GM19463 (cell line): ENCODE measurements at regions not wholly inside any gene's neighbourhood (a gene's known extent, or its start where the extent isn't known, plus 50 kb on each side); places are given as distances from the start of the nearest gene placed in this dataset.

Source experiments
- ATAC-seq: cut with Tn5 transposase; IDR thresholded peaks from one replicate; pipeline ENCODE4 v1.9.1; 2021; ENCODE audit warnings: mild to moderate bottlenecking, moderate library complexity; ENCODE audit not compliant: unreplicated experiment

DNA sequence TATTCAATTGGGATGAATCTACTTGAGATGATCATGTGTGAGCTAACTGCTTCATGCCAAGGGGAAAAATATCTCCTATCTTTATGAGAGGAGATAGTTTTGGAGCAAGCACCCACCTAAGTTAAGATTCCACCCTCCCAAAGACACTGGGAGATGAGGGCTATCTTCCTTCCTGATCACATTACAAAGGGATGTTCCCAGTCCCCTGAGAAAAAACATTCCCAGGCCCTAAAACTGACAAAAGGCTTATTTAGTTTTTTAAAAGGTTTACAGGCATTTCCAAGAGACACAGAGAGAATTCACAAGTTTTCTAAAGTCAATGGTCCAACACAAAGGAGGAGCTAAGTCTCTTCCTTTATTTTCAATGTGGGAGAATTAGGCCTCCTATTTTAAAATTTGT, 401.5 kb downstream of the FBXO15 start:
- ATAC-seq, result no peak

DNA sequence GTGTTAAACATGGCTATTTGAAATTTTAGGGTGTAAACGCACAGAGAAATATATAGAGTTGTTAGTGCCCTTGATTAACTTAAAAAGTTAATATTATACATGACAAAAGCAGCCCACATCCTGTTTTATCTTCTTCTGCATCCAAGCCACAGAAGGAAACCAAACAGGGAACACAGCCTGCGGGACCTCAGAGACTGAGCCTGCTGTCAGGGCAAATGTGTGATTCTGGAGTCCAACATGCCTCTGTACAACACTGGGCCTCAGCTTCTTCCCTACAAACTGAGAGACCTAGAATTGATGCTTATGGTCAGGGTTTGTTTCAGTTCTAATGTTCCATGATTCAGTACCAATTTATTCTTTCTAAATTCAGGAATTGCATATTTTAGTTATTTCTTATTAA, 404.7 kb downstream of the FBXO15 start:
- ATAC-seq, result no peak

DNA sequence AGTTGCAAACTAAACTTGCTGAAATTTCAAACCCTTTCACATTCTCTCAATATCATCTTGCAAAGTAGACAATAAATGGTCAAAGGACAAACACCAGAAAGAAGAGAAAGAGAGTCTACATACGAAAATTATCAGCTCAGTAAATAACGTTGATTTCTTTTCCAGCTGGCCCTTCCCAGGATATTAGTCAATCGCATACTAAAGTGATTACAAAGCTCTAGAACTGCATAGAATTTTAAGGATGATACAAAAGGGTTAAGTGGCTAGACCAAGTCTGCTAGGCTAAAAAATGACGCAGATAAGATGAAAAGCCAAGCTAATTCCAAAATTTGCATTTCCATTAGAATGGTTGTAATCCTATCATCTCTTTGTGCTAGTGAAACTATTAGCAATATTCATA, 405.7 kb downstream of the FBXO15 start:
- no peak for ATAC-seq

DNA sequence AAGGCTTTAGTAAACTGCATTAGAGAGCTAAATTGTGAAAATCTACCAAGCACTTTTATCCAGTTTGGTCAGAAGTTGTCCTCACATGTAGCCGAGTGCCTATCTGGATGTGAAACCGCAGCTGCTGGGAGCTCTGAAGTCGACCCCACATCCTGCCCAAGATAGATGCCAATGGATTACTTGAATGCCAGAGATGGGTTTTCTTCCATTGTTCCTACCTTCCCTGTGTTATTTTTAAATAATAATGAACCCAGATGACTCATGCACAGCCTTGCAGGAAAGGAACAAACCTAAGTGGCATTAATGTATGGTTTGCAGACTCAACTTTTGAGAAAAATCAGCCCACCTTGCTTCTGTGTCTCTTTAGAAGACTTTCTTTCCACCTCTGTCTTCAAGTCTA, 408.5 kb downstream of the FBXO15 start:
- no peak for ATAC-seq

DNA sequence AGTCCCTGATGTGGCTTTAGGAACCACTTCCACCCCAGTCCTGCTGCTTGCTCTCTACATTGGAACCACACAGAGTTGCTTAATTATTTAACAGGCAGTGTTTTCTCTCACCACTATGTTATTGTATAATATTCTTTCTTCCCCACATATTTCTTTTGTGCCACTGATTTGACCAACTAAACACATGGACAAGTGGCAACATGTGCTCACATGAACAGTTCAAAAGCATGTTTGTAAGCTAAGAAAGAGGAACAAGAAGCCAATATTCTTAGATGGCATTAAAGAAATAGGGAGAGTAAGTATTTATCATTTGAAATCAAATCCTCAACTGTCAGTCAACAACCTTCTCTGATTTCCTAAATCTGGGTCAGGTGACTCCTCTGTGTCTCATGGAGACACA, 409.6 kb downstream of the FBXO15 start:
- no peak for ATAC-seq

DNA sequence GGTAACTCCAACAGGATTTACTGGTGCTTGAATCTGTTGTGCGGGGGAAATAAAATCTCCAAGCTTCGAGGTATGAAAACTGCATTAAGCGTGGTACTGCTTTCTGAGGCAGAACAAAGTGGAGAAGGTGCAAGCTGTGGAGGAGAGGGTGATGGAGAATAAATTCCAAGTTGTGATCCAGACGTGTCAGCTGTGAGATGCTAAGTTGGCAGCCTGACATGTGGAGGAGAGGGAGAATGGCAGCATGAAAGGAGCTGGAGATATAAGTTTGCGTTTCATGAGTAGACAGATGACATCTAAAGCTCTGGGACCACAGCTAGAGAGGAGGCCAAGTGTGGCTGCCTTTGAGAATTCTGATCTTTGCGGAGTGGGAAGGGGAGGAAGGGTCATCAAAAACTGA, 411.8 kb downstream of the FBXO15 start:
- ATAC-seq, result no peak

DNA sequence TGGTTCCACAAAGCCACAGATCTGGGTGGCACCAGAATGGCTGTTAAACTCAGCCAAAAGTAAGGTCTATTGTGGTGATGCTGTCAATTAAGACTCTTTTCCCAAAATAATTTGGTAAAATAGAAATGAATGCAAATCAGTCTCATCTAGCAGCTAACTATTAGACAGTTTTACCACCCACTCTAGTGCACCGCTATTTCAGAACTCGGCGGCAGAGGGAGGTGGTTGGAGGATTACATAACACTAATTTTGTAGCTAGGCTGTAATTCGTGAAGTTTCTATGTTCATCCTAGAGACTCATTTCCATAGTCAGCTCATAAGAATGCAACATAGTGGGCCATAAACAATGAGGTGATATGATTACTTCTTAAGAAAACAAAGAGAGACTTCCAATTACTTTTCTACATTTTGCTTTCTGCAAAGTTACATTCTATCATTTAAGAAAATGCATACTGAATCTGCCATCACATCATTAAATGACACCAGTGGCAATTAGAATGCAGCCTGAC, 413.8 kb downstream of the FBXO15 start:
- no peak for ATAC-seq

DNA sequence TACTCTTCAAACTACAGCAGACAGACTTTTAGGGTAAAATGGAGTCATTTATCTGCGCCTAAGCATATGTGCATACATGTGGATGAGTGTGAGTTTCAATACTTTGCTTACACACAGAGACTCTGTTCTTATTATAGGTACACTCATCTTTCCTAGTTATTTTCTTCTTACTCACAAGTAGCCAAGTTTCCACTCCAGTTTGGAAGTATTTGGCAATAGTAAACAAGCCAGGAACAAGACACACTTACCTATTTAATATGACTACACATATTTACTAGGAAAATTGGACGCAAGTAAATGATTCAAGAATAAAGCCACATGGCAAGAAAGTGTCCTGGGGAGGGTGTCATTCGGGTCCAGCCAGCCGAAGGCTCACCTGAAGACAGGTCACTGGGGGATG, 414.3 kb downstream of the FBXO15 start:
- no peak for ATAC-seq

DNA sequence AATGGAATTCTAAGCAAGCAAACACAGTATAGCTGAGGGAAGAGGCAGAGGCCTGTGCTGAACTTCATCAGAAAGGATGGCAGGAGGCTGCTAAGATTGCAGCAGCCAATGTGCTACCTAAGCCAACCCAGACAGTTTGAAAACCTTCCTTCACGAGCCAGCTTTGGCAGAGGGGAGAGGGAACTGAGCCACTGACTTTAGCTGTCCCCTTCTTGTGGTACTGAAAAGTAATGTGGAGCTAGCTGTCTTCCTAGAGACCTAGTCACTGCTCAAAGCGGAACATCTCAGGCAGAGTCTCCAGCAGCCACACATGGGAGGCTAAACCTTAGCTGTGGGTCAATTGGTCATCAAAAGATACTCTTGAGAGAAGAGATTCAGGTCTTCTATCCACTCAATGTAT, 419.0 kb downstream of the FBXO15 start:
- no peak for ATAC-seq

GRCh38 chr18:73724958-73725357, 422.7 kb downstream of the FBXO15 start:
- ATAC-seq, result no peak

GRCh38 chr18:73719611-73720010, 428.0 kb downstream of the FBXO15 start:
- no peak for ATAC-seq

DNA sequence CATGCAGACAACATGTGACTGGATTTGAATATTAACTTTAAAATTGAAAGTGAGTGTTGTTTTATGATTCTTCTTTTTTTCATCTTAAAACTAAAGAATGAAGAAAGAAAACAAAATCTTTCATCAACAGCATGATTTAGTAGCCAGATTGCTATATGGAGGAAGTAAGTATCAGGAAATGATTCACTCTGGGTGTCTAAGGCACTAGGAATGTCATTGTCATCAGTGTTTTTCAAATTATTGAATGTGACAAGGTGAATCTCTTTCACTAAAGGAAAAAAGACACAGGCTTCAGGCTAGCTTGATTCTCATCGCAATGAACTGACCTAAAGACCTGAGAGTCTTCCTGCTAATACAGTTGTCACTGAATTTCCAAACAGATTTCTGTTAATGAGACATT, 430.1 kb downstream of the FBXO15 start:
- no peak for ATAC-seq

DNA sequence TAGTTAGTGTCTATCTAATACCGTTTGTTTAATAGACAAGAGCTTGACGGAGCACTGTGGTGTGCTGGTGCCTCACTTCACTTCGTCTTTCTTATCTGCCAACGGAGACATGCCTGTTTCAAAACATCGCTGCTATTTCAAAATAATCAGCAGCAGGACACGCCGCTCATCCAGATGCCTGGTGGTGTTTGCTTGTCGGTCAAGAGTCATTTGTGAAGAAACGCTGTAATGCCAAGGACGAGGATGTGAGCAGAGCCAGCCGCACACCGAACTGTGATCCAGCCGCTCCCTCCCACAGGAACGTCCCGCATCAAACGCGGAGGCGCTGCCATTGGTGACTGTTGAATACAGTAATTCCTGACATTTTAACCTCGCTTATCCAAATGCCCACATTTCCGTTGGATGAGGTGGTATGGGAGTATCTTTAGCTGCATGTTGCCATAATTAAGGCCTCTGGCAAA, 432.4 kb downstream of the FBXO15 start:
- ATAC-seq, result no peak

DNA sequence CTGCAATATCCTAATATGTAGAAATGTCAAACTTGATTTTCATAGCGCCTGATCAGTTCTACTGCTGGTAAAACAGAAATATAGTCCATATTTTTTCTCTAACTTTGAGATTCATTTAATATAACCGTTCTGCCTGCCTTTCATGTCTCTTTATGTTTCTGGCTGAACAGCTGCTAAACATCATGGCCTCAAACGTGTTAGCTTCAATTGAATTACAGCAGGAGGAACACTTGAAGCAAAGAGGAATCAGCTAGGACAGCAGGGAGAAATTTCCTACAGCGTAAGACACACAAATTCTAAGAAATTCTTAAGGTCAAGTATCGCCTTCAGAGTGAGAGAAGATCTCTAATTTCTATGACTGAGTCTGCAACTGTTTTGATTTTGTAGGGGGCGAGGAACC, 433.2 kb downstream of the FBXO15 start:
- ATAC-seq, result no peak

DNA sequence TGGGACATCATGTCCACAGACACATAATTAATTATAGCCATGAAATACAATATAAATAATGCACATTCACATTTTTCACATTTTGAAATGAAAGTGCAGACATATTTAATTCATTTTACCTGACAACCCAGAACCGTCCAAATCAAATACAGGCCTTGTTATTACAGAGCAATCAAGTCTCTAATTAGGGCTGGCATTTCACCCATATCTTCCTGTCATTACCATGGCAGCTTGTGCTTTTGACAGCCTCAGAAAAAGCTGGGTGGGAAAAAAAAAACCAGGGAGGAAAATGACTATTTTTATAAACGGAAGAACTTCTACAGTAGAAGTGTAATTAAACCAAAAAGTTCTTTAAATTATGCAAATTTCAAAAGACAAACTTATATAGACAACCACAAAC, 436.4 kb downstream of the FBXO15 start:
- no peak for ATAC-seq

- no peak for ATAC-seq
These were observed 439.0 kb downstream of the FBXO15 start for GRCh38 chr18:73708591-73708990.

- no peak for ATAC-seq
These were observed 440.6 kb downstream of the FBXO15 start for GRCh38 chr18:73707035-73707434.

DNA sequence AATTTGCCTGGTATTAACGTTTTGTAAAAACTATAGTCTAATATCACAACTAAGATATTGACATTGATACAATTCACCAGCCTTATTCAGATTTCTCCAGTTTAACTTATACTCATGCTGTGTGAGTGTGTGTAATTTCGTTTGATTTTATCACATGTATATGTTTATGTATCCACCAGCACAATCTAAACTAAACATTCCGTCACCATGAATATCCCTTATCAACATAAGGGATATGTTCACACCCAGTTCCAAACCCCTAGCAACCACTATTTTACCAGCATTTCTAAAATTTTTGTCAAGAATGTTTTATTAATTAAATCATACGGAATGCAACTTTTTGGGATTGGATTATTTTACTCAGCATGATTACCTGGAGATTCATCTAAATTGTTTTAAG, 450.3 kb downstream of the FBXO15 start:
- ATAC-seq, result no peak

DNA sequence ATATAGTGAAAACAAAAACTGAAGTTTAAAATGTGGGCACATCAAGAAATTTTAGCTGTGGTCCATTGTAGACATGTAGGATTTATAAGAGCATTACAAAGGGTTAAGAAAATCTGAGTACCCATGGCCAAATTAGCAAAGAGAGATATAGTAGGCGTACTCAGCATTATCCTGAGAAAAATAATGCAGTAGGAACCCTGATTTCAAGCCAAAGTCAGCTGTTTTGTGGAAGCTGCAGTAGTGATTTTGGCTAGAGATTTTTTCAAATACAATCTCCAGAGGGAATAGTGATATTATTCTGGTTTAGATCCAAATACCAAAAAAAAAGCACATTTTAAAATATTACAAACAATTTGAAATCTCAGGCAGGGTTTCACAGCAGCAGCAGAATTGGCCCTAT, 450.9 kb downstream of the FBXO15 start:
- no peak for ATAC-seq

DNA sequence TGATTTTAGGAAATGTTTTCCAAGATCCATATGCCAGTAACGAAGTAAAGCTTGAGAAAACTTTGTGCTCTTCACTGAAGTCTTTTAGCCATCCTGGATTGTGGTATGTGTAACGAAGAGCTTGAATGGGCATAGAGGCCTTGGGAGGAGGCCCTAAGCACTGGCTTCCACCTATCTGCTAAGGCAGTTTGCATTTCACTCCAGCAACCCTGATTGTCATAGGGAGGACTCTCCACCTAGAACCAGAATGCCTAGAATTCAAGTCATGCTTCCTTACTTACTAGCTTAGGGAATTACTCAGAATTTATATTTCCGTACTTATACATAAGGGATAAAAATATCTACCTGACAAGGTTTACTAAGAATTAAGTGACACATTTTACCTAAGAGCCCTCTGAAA, 451.5 kb downstream of the FBXO15 start:
- no peak for ATAC-seq

- no peak for ATAC-seq
These were observed 454.5 kb downstream of the FBXO15 start for GRCh38 chr18:73693091-73693490.

GRCh38 chr18:73691624-73692023, 456.0 kb downstream of the FBXO15 start:
- no peak for ATAC-seq

DNA sequence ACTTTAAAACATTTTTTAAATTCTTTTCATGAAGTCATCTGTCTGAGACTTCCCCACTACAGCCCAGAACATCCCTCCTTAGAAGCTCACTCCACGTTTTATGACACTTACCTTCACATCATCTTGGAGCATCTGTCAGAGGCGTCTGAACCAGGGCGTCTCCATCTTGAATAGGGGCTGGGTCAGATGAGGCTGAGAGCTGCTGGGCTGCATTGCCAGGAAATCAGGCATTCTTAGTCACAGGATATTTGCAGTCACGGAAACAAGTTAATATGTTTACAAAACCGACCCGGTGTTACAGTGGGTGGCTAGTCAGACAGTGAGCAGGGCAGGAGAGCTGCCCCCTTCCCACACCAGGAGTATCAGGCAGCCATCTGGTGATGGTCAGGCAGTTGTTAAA, 456.5 kb downstream of the FBXO15 start:
- ATAC-seq, result no peak

DNA sequence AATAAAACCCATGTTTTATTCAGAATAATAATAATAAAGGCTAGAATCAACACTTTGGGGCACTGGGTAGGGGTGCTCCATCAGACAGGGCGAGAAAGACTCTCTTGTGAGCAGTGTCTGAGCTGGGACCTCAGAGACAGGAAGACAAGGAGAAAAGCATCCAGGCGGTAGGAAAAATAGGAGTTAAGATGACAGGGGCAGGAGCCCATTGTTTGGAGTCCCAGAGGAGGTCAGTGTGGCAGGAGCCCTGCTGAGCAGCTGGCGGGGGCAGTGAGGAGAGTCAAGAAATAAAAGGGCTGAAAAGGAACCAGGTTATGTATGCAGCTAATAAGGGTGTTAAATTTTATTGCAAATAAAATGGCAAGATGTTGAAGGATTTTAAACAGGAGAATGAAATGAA, 457.4 kb downstream of the FBXO15 start:
- no peak for ATAC-seq
